Stomach (tissue), 4 donors: ENCODE measurements at regions not wholly inside any gene's neighbourhood (a gene's known extent, or its start where the extent isn't known, plus 50 kb on each side); places are given as distances from the start of the nearest gene placed in this dataset.

ENCODE experiments used
- CTCF ChIP-seq, 7 experiments: fragments of 450-650 bp in 4 of 7; fragments of 200-600 bp in 3 of 7; sonication (generic) in 3 of 7; IDR thresholded peaks; one replicate each; pipeline ENCODE4 v1.5.1; 2016 to 2019; ENCODE audit warnings: antibody characterized with exemption in 7 of 7, control low read depth in 2 of 7, mild to moderate bottlenecking in 1 of 7
- POLR2AphosphoS5 ChIP-seq, 3 donors: sonication (generic); formaldehyde crosslinking; IDR thresholded peaks; one replicate each; pipeline ENCODE4 v1.6.1; 2016; ENCODE audit warnings: antibody characterized with exemption in 3 of 3

GRCh38 chr4:126691797-126692196 is 941.0 kb upstream of the INTU start:
- TF ChIP-seq CTCF (IDR thresholded peaks at IDR 0.05) (no peak), POLR2AphosphoS5 (IDR thresholded peaks at IDR 0.05) (no peak)
